ENCODE measurements at regions not wholly inside any gene's neighbourhood (a gene's known extent, or its start where the extent isn't known, plus 50 kb on each side); places are given as distances from the start of the nearest gene placed in this dataset.

DNA sequence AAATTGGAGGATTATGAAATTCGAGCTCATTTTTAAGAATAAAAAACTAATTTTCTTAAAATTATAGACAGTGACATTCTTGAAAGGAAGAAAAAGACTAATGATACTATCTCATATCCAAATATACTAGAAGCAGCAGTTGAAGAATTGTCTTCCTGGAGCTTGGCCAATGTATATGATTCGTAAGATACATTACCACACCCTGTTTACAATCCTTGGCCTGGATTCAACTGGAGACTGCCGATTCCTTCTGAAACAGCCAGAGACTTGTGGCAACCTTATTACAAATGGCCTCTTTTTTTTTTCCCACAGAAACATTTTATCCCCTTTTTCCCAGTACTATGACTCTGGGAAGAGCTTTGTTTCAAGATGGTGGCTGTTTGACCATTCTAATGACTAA lies 571.2 kb upstream of the FAT1 start:
- Histone ChIP-seq H3K27ac (ENCODE audit: control insufficient read depth, insufficient read depth, low read length) (no peak overlapping the region), H2AFZ (ENCODE audit: control insufficient read depth, low read length) (no peak overlapping the region), H3K4me2 (ENCODE audit: control insufficient read depth, extremely low read depth, insufficient read depth, low read depth, low read length) (no peak overlapping the region), H3K79me2 (ENCODE audit: control insufficient read depth, insufficient read depth, low read length) (no peaks in the 10 kb centered on the region), H3K4me1 (ENCODE audit: control insufficient read depth, extremely low read depth, insufficient read depth, low read length) (peaks cover 6% of the 10 kb centered on the region), H3K9me3 (ENCODE audit: control insufficient read depth, low read depth, low read length) (no peaks in the 10 kb centered on the region), H3K27me3 (ENCODE audit: control insufficient read depth, extremely low read depth, insufficient read depth, low read length) (no peaks in the 10 kb centered on the region), H3K9me1 (ENCODE audit: control insufficient read depth, extremely low read depth, insufficient read depth, low read length) (no peaks in the 10 kb centered on the region), H4K20me1 (ENCODE audit: control insufficient read depth, extremely low read depth, insufficient read depth, low read length) (no peaks in the 10 kb centered on the region), H3K4me3 (ENCODE audit: control insufficient read depth in 2 of 3, extremely low read depth in 1 of 3, insufficient read depth in 2 of 3, low read depth in 1 of 3, low read length in 3 of 3) (no peak overlapping the region), H3K9ac (ENCODE audit: control insufficient read depth, extremely low read depth, insufficient read depth, low read length) (no peak overlapping the region), H3K36me3 (ENCODE audit: control insufficient read depth in 2 of 2, extremely low read depth in 1 of 2, insufficient read depth in 2 of 2, low read length in 2 of 2) (no peaks in the 10 kb centered on the region)
- DNase-seq (ENCODE audit: low read depth, low spot score) (peak; percentile 33), FAIRE-seq (peak; percentile 78)
- dilution Hi-C loops (cut with MboI; ENCODE audit: extremely low pct_ligation_motif_present, low sequenced_read_pairs) = no loop called here
- TF ChIP-seq EZH2 (IDR thresholded peaks at IDR 0.05; ENCODE audit: low read length) = no peak
- TF ChIP-seq, protein P1, sequence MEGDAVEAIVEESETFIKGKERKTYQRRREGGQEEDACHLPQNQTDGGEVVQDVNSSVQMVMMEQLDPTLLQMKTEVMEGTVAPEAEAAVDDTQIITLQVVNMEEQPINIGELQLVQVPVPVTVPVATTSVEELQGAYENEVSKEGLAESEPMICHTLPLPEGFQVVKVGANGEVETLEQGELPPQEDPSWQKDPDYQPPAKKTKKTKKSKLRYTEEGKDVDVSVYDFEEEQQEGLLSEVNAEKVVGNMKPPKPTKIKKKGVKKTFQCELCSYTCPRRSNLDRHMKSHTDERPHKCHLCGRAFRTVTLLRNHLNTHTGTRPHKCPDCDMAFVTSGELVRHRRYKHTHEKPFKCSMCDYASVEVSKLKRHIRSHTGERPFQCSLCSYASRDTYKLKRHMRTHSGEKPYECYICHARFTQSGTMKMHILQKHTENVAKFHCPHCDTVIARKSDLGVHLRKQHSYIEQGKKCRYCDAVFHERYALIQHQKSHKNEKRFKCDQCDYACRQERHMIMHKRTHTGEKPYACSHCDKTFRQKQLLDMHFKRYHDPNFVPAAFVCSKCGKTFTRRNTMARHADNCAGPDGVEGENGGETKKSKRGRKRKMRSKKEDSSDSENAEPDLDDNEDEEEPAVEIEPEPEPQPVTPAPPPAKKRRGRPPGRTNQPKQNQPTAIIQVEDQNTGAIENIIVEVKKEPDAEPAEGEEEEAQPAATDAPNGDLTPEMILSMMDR (optimal IDR thresholded peaks at IDR 0.05 in 1 of 3, IDR thresholded peaks at IDR 0.05 in 1 of 3, conservative IDR thresholded peaks at IDR 0.05 in 1 of 3; ENCODE audit: extremely low read depth in 1 of 3, insufficient read depth in 2 of 3, low read length in 3 of 3) = no peak

GRCh38 chr4:187301923-187302322 lies 578.3 kb upstream of the FAT1 start:
- Histone ChIP-seq H3K27ac (ENCODE audit: control insufficient read depth, insufficient read depth, low read length) (no peak overlapping the region), H3K79me2 (ENCODE audit: control insufficient read depth, insufficient read depth, low read length) (no peaks in the 10 kb centered on the region), H3K36me3 (ENCODE audit: control insufficient read depth in 2 of 2, extremely low read depth in 1 of 2, insufficient read depth in 2 of 2, low read length in 2 of 2) (no peaks in the 10 kb centered on the region), H2AFZ (ENCODE audit: control insufficient read depth, low read length) (no peak overlapping the region), H4K20me1 (ENCODE audit: control insufficient read depth, extremely low read depth, insufficient read depth, low read length) (no peaks in the 10 kb centered on the region), H3K4me2 (ENCODE audit: control insufficient read depth, extremely low read depth, insufficient read depth, low read depth, low read length) (no peak overlapping the region), H3K4me1 (ENCODE audit: control insufficient read depth, extremely low read depth, insufficient read depth, low read length) (peaks cover 9% of the 10 kb centered on the region), H3K4me3 (ENCODE audit: control insufficient read depth in 2 of 3, extremely low read depth in 1 of 3, insufficient read depth in 2 of 3, low read depth in 1 of 3, low read length in 3 of 3) (no peak overlapping the region), H3K9ac (ENCODE audit: control insufficient read depth, extremely low read depth, insufficient read depth, low read length) (no peak overlapping the region), H3K27me3 (ENCODE audit: control insufficient read depth, extremely low read depth, insufficient read depth, low read length) (no peaks in the 10 kb centered on the region), H3K9me1 (ENCODE audit: control insufficient read depth, extremely low read depth, insufficient read depth, low read length) (no peaks in the 10 kb centered on the region), H3K9me3 (ENCODE audit: control insufficient read depth, low read depth, low read length) (no peaks in the 10 kb centered on the region)
- FAIRE-seq = no peak
- TF ChIP-seq, protein P1 (optimal IDR thresholded peaks at IDR 0.05 in 1 of 3, IDR thresholded peaks at IDR 0.05 in 1 of 3, conservative IDR thresholded peaks at IDR 0.05 in 1 of 3; ENCODE audit: extremely low read depth in 1 of 3, insufficient read depth in 2 of 3, low read length in 3 of 3) = no peak
- TF ChIP-seq EZH2 (IDR thresholded peaks at IDR 0.05; ENCODE audit: low read length) = no peak
- dilution Hi-C loops (cut with MboI; ENCODE audit: extremely low pct_ligation_motif_present, low sequenced_read_pairs) = no loop called here
- DNase-seq (ENCODE audit: low read depth, low spot score) = no peak
